ENCODE measurements at regions not wholly inside any gene's neighbourhood (a gene's known extent, or its start where the extent isn't known, plus 50 kb on each side); places are given as distances from the start of the nearest gene placed in this dataset.
"Not testable (repeated sequence)": the region's sequence is repeated elsewhere in the genome, so short reads cannot be mapped to it uniquely, and the experiment has no call there.

GRCh38 chrX:111041018-111041462 lies 55.0 kb upstream of the PAK3 start:
- DNase-seq = peak; percentile 1 to 4 (median 3)
- Mint-ChIP-seq H3K27ac (peak overlapping the region in 1 of 6 donors; percentile 61), H3K4me3 (peak overlapping the region in 1 of 5 donors; percentile 33), H3K27me3 (ENCODE audit: low read depth in 3 of 3) (peaks cover 2 to 6% (median 2%) of the 10 kb centered on the region in 3 donors), H3K36me3 (no peaks in the 10 kb centered on the region), H3K4me1 (peaks cover 0 to 6% of the 10 kb centered on the region in 2 donors), H3K9me3 (peaks cover 0 to 3% (median 0%) of the 10 kb centered on the region in 6 donors)

- Mint-ChIP-seq H3K9me3 (peaks cover 0 to 3% (median 0%) of the 10 kb centered on the region in 6 donors), H3K27me3 (ENCODE audit: low read depth in 3 of 3) (peaks cover 1 to 6% (median 2%) of the 10 kb centered on the region in 3 donors), H3K27ac (no peak overlapping the region), H3K4me3 (peak overlapping the region in 1 of 5 donors; percentile 33), H3K4me1 (peaks cover 0 to 6% of the 10 kb centered on the region in 2 donors), H3K36me3 (no peaks in the 10 kb centered on the region)
- DNase-seq = no peak
These were observed 55.5 kb upstream of the PAK3 start for GRCh38 chrX:111040377-111041017.

GRCh38 chrX:111039606-111040005 lies 56.4 kb upstream of the PAK3 start:
- Mint-ChIP-seq H3K36me3 (no peaks in the 10 kb centered on the region), H3K4me3 (no peak overlapping the region), H3K4me1 (peaks cover 0 to 6% of the 10 kb centered on the region in 2 donors), H3K9me3 (peaks cover 0 to 3% (median 0%) of the 10 kb centered on the region in 6 donors), H3K27me3 (ENCODE audit: low read depth in 3 of 3) (peaks cover 1 to 6% (median 2%) of the 10 kb centered on the region in 3 donors), H3K27ac (no peak overlapping the region)
- DNase-seq = no peak

GRCh38 chrX:111035991-111036390 lies 60.0 kb upstream of the PAK3 start:
- no peak for DNase-seq
- Mint-ChIP-seq H3K9me3 (peaks cover 0 to 3% (median 0%) of the 10 kb centered on the region in 6 donors), H3K4me3 (no peak overlapping the region), H3K27me3 (ENCODE audit: low read depth in 3 of 3) (peaks cover 1 to 10% (median 1%) of the 10 kb centered on the region in 3 donors), H3K36me3 (no peaks in the 10 kb centered on the region), H3K27ac (no peak overlapping the region), H3K4me1 (peaks cover 0 to 2% of the 10 kb centered on the region in 2 donors)

GRCh38 chrX:111035256-111035655 lies 60.7 kb upstream of the PAK3 start:
- H3K27me3 Mint-ChIP-seq (ENCODE audit: low read depth in 3 of 3) = peaks cover 1 to 10% (median 1%) of the 10 kb centered on the region in 3 donors
- H3K27ac Mint-ChIP-seq = no peak overlapping the region
- DNase-seq = no peak
- no peaks in the 10 kb centered on the region for H3K4me1 Mint-ChIP-seq
- peaks cover 0 to 3% (median 0%) of the 10 kb centered on the region in 6 donors for H3K9me3 Mint-ChIP-seq
- H3K4me3 Mint-ChIP-seq = no peak overlapping the region
- H3K36me3 Mint-ChIP-seq = no peaks in the 10 kb centered on the region

- not testable (repeated sequence) for H3K4me3 Mint-ChIP-seq, H3K4me1 Mint-ChIP-seq, DNase-seq, H3K9me3 Mint-ChIP-seq, H3K27ac Mint-ChIP-seq, H3K36me3 Mint-ChIP-seq
- H3K27me3 Mint-ChIP-seq (ENCODE audit: low read depth in 3 of 3) = peaks cover 0 to 11% (median 5%) of the 10 kb centered on the region in 3 donors
These were observed 73.0 kb upstream of the PAK3 start for GRCh38 chrX:111022998-111023397.

GRCh38 chrX:111020283-111020682 lies 75.7 kb upstream of the PAK3 start:
- Mint-ChIP-seq H3K27me3 (ENCODE audit: low read depth in 3 of 3) (peaks cover 0 to 14% (median 3%) of the 10 kb centered on the region in 3 donors), H3K9me3 (peaks cover 0 to 10% (median 0%) of the 10 kb centered on the region in 6 donors), H3K27ac (no peak overlapping the region), H3K36me3 (no peaks in the 10 kb centered on the region), H3K4me3 (no peak overlapping the region), H3K4me1 (no peaks in the 10 kb centered on the region)
- no peak for DNase-seq

- Mint-ChIP-seq H3K9me3 (peaks cover 0 to 5% (median 0%) of the 10 kb centered on the region in 6 donors), H3K36me3 (no peaks in the 10 kb centered on the region), H3K4me1 (no peaks in the 10 kb centered on the region), H3K27me3 (ENCODE audit: low read depth in 3 of 3) (peaks cover 0 to 8% (median 0%) of the 10 kb centered on the region in 3 donors), H3K27ac (no peak overlapping the region), H3K4me3 (no peak overlapping the region)
- no peak for DNase-seq
These were observed 82.1 kb upstream of the PAK3 start for GRCh38 chrX:111013778-111014455.

GRCh38 chrX:111010111-111010510 lies 85.9 kb upstream of the PAK3 start:
- Mint-ChIP-seq H3K36me3 (no peaks in the 10 kb centered on the region), H3K4me1 (no peaks in the 10 kb centered on the region), H3K4me3 (no peak overlapping the region), H3K9me3 (no peaks in the 10 kb centered on the region), H3K27ac (no peak overlapping the region), H3K27me3 (ENCODE audit: low read depth in 3 of 3) (peaks cover 0 to 12% (median 0%) of the 10 kb centered on the region in 3 donors)
- DNase-seq = no peak

- H3K4me3 Mint-ChIP-seq = no peak overlapping the region
- no peak overlapping the region for H3K27ac Mint-ChIP-seq
- peaks cover 0 to 12% (median 0%) of the 10 kb centered on the region in 3 donors for H3K27me3 Mint-ChIP-seq (ENCODE audit: low read depth in 3 of 3)
- H3K36me3 Mint-ChIP-seq = no peaks in the 10 kb centered on the region
- no peaks in the 10 kb centered on the region for H3K9me3 Mint-ChIP-seq
- no peaks in the 10 kb centered on the region for H3K4me1 Mint-ChIP-seq
- DNase-seq = no peak
These were observed 86.7 kb upstream of the PAK3 start for GRCh38 chrX:111009256-111009655.

GRCh38 chrX:111008126-111008525 lies 87.9 kb upstream of the PAK3 start:
- peaks cover 0 to 2% (median 0%) of the 10 kb centered on the region in 6 donors for H3K9me3 Mint-ChIP-seq
- peaks cover 0 to 14% (median 3%) of the 10 kb centered on the region in 3 donors for H3K27me3 Mint-ChIP-seq (ENCODE audit: low read depth in 3 of 3)
- no peak for DNase-seq
- H3K4me3 Mint-ChIP-seq = no peak overlapping the region
- no peaks in the 10 kb centered on the region for H3K36me3 Mint-ChIP-seq
- H3K4me1 Mint-ChIP-seq = no peaks in the 10 kb centered on the region
- no peak overlapping the region for H3K27ac Mint-ChIP-seq

GRCh38 chrX:111007238-111007637 lies 88.8 kb upstream of the PAK3 start:
- H3K9me3 Mint-ChIP-seq = peaks cover 0 to 2% (median 0%) of the 10 kb centered on the region in 6 donors
- H3K36me3 Mint-ChIP-seq = no peaks in the 10 kb centered on the region
- H3K27me3 Mint-ChIP-seq (ENCODE audit: low read depth in 3 of 3) = peaks cover 0 to 14% (median 3%) of the 10 kb centered on the region in 3 donors
- DNase-seq = no peak
- no peaks in the 10 kb centered on the region for H3K4me1 Mint-ChIP-seq
- no peak overlapping the region for H3K4me3 Mint-ChIP-seq
- no peak overlapping the region for H3K27ac Mint-ChIP-seq

GRCh38 chrX:111006116-111006515 lies 89.9 kb upstream of the PAK3 start:
- Mint-ChIP-seq H3K9me3 (peaks cover 0 to 2% (median 0%) of the 10 kb centered on the region in 6 donors), H3K4me3 (no peak overlapping the region)

GRCh38 chrX:111005166-111005565 lies 90.8 kb upstream of the PAK3 start:
- Mint-ChIP-seq H3K36me3 (no peaks in the 10 kb centered on the region), H3K27ac (no peak overlapping the region), H3K9me3 (peaks cover 0 to 2% (median 0%) of the 10 kb centered on the region in 6 donors), H3K27me3 (ENCODE audit: low read depth in 3 of 3) (peaks cover 0 to 12% (median 3%) of the 10 kb centered on the region in 3 donors), H3K4me3 (no peak overlapping the region), H3K4me1 (no peaks in the 10 kb centered on the region)
- DNase-seq = no peak

More at GRCh38 chrX:111006116-111006515, 89.9 kb upstream of the PAK3 start:
- no peaks in the 10 kb centered on the region for H3K4me1 Mint-ChIP-seq
- no peaks in the 10 kb centered on the region for H3K36me3 Mint-ChIP-seq
- H3K27ac Mint-ChIP-seq = no peak overlapping the region
- DNase-seq = no peak
- H3K27me3 Mint-ChIP-seq (ENCODE audit: low read depth in 3 of 3) = peaks cover 0 to 14% (median 3%) of the 10 kb centered on the region in 3 donors
